ENCODE measurements at regions not wholly inside any gene's neighbourhood (a gene's known extent, or its start where the extent isn't known, plus 50 kb on each side); places are given as distances from the start of the nearest gene placed in this dataset.

DNA sequence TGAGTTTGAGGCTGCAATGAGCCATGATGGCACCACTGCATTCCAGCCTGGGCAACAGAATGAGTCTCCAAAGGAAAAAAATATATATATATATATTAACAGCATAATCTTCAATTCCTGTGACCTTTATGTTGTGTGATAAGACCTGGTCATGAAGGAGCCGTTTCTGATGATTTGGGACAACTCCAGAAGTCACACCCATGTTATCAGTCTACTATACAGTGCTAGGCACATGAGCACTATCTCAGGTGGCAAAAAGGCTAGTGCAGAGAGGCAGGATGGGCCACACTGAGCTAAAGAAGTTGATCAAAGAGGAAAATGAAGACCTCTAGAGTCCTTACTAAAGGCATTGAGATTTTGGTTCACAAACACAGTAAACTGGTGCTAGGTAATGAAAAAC is 205.0 kb upstream of the RAD23B start:
- no peak overlapping the region for H4K8ac ChIP-seq (ENCODE audit: extremely low read depth, insufficient read depth, low read length)
- H3K23me2 ChIP-seq (ENCODE audit: low read depth, low read length), result no peaks in the 10 kb centered on the region
- H3K4me3 ChIP-seq (ENCODE audit: extremely low read depth in 1 of 4, insufficient read depth in 2 of 4, low read depth in 3 of 4, low read length in 4 of 4), result no peak overlapping the region
- no peak overlapping the region for H2AFZ ChIP-seq (ENCODE audit: low read length)
- 90% methylated on average over 1 of the region's 1 CpG; no CpG with 5 or more reads in 1 of the 2 experiments for WGBS, 2 experiments (ENCODE audit: extremely low coverage in 1 of 2, insufficient coverage in 1 of 2, insufficient read length in 1 of 2, insufficient replicate concordance in 2 of 2, low coverage in 1 of 2, low lambda C conversion rate in 2 of 2, missing lambda C conversion rate in 1 of 2)
- H4K91ac ChIP-seq (replicated peaks; ENCODE audit: insufficient read length, low read length), result no peak overlapping the region
- H2BK20ac ChIP-seq (ENCODE audit: low read length), result no peak overlapping the region
- no peaks in the 10 kb centered on the region for H3K9me3 ChIP-seq (ENCODE audit: insufficient read depth in 2 of 2, low read depth in 1 of 2, low read length in 1 of 2)
- ChIA-PET POLR2A (ENCODE audit: partially characterized antibody) (interaction anchor here (1.4 kb wide), 1 partner anchor 27 kb away, joined by 3 read pairs; no protein-coding TSS in a partner anchor), CTCF (ENCODE audit: partially characterized antibody) (interaction anchor here (0.6 kb wide), 1 partner anchor 646 kb away, joined by 3 read pairs; no protein-coding TSS in a partner anchor)
- H3K4ac ChIP-seq (replicated peaks; ENCODE audit: insufficient read length, low read depth, low read length), result no peak overlapping the region
- H3K27ac ChIP-seq (ENCODE audit: low read depth, low read length), result no peak overlapping the region
- H3K9ac ChIP-seq (replicated peaks in 1 of 4; ENCODE audit: extremely low read depth in 1 of 4, low read depth in 3 of 4, low read length in 3 of 4), result no peak overlapping the region
- H2BK15ac ChIP-seq (ENCODE audit: low read length), result no peak overlapping the region
- H4K5ac ChIP-seq (ENCODE audit: insufficient read length, low read depth, low read length), result no peak overlapping the region
- no peak for FAIRE-seq
- H2BK12ac ChIP-seq (ENCODE audit: low read depth, low read length), result no peak overlapping the region
- H3K27me3 ChIP-seq (replicated peaks in 1 of 4; ENCODE audit: control insufficient read depth in 3 of 4, extremely low read depth in 1 of 4, insufficient read depth in 3 of 4, low read length in 3 of 4), result no peaks in the 10 kb centered on the region
- TF ChIP-seq SIN3A (conservative IDR thresholded peaks at IDR 0.05 in 1 of 2, IDR thresholded peaks at IDR 0.05 in 1 of 2; ENCODE audit: low read depth in 1 of 2, low read length in 2 of 2), result no peak
- TF ChIP-seq ASH2L (IDR thresholded peaks at IDR 0.05; ENCODE audit: low read length), result no peak
- TF ChIP-seq TAF7 (optimal IDR thresholded peaks at IDR 0.05; ENCODE audit: borderline replicate concordance, low read depth, low read length), result no peak
- no peak for TF ChIP-seq ZNF274 (IDR thresholded peaks at IDR 0.05; ENCODE audit: borderline replicate concordance, extremely low read depth, low read length)
- TF ChIP-seq SUZ12 (IDR thresholded peaks at IDR 0.05; ENCODE audit: low read length), result no peak
- TF ChIP-seq JUN (IDR thresholded peaks at IDR 0.05; ENCODE audit: low read depth, low read length), result no peak
- no peak for TF ChIP-seq CTBP2 (IDR thresholded peaks at IDR 0.05; ENCODE audit: borderline replicate concordance, insufficient read depth, insufficient read length, low read length)
- TF ChIP-seq CBX8 (IDR thresholded peaks at IDR 0.05; ENCODE audit: borderline replicate concordance, low read depth, low read length), result no peak
- TF ChIP-seq NANOG (IDR thresholded peaks at IDR 0.05; ENCODE audit: insufficient read depth, low read depth, low read length, poor library complexity, severe bottlenecking), result no peak
- no peak for TF ChIP-seq BCL11A (IDR thresholded peaks at IDR 0.05; ENCODE audit: low read depth in 2 of 2, low read length in 2 of 2)
- TF ChIP-seq EGR1 (IDR thresholded peaks at IDR 0.05; ENCODE audit: borderline replicate concordance, low read depth, low read length), result no peak
- TF ChIP-seq POLR2AphosphoS5 (IDR thresholded peaks at IDR 0.05; ENCODE audit: low read depth, low read length), result no peak
- no peak overlapping the region for H2AK5ac ChIP-seq (ENCODE audit: low read depth, low read length)
- no peak overlapping the region for H2BK5ac ChIP-seq (ENCODE audit: low read depth, low read length)
- no peak overlapping the region for H3K18ac ChIP-seq (ENCODE audit: extremely low read depth, low read length)
- no peaks in the 10 kb centered on the region for H3K79me2 ChIP-seq (ENCODE audit: control insufficient read depth in 1 of 2, insufficient read depth in 2 of 2, low read length in 2 of 2)
- no peaks in the 10 kb centered on the region for H3K36me3 ChIP-seq (ENCODE audit: control insufficient read depth in 2 of 4, insufficient read depth in 4 of 4, low read length in 3 of 4)
- DNase-seq (ENCODE audit: low read depth in 1 of 2, low spot score in 2 of 2), result no peak
- H3K4me1 ChIP-seq (replicated peaks in 1 of 4; ENCODE audit: control insufficient read depth in 3 of 4, insufficient read depth in 4 of 4, low read length in 3 of 4), result no peaks in the 10 kb centered on the region
- H3K56ac ChIP-seq (replicated peaks; ENCODE audit: insufficient read length, low read depth, low read length), result no peak overlapping the region
- H3K14ac ChIP-seq (ENCODE audit: insufficient read length), result no peak overlapping the region
- no peaks in the 10 kb centered on the region for H4K20me1 ChIP-seq (replicated peaks in 1 of 2; ENCODE audit: control insufficient read depth in 1 of 2, insufficient read depth in 2 of 2, low read length in 2 of 2)
- no peak overlapping the region for H2BK120ac ChIP-seq (replicated peaks; ENCODE audit: low read depth, low read length)
- no peaks in the 10 kb centered on the region for H3K79me1 ChIP-seq (ENCODE audit: low read depth, low read length)
- no peak overlapping the region for H3K4me2 ChIP-seq (ENCODE audit: insufficient read depth in 1 of 2, low read depth in 2 of 2, low read length in 2 of 2)
- H3K23ac ChIP-seq (ENCODE audit: insufficient read length), result no peak overlapping the region
